GM18858 (cell line): ENCODE measurements at regions not wholly inside any gene's neighbourhood (a gene's known extent, or its start where the extent isn't known, plus 50 kb on each side); places are given as distances from the start of the nearest gene placed in this dataset.
"Not testable (repeated sequence)": the region's sequence is repeated elsewhere in the genome, so short reads cannot be mapped to it uniquely, and the experiment has no call there.

Experiments used
- ATAC-seq: cut with Tn5 transposase; IDR thresholded peaks from one replicate; pipeline ENCODE4 v1.9.1; 2021; ENCODE audit not compliant: unreplicated experiment

DNA sequence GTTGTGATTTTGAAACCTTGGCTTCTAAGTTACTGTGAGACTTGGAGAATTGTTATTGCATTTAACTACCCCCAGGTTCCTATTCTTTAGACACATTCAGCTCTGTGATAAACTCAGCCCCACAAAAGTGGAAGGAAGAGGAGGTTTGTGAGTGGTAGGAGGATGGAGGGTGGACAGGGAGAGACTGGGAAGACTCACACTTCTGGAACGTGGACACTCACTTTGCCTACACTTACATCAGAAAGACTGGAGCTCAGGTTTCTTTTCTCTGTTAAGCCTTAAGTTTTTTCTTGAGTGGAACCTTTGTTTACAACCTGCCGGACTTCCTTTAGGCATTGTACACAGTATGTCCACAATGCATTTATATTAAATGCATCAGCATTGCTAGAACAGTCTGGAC is 99.0 kb downstream of the AREG start:
- no peak for ATAC-seq

DNA sequence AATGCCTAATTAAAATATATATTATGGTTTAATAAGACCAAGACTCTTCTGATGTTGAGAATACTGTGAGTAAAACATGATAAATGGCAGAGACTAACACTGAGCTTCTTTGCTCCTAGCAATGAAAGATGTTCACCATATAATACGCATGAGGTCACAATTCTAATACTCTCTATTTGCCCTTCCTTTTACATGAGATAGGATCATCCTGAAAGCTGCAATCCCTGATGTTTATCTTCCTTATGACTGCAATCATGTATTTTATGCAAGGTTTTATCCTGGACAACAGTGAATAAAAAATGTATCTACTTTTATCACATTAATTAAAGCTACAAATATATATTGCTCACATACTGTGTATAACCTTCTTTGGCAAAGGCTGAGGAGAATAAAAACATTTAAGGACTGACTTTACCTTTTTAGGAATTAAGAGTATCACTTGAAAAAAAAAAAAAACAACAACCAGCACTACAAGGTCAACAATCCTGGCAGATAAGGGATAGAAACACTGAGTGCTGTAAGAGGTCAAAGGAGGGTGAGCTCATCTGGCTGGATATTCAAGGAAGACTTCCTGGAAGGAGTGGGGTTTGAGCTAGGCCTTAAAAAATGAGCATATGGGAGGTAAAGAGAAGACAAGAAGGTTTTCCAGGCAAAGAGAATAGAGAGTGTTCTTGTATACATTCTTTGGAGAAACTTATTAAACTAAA is 99.9 kb downstream of the AREG start:
- no peak for ATAC-seq

DNA sequence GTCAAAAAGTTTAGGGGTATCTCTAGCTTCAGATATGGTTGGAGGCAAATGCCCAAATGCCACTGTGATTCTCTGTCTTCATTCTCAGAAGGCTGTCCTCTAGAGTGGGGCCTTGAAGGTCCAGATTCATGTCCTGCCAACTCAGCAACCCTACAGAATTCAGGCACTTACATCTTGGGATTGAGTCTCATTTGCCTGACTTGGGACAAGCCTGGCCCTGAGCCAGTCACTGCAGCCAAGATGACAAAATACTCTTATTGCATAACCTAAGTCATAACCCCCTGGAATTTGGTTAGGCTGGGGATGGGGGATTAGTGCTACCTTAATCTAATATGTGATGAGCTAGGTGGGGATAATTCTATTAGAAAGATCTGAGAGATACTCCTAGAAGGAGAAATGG is 100.5 kb downstream of the AREG start:
- no peak for ATAC-seq

DNA sequence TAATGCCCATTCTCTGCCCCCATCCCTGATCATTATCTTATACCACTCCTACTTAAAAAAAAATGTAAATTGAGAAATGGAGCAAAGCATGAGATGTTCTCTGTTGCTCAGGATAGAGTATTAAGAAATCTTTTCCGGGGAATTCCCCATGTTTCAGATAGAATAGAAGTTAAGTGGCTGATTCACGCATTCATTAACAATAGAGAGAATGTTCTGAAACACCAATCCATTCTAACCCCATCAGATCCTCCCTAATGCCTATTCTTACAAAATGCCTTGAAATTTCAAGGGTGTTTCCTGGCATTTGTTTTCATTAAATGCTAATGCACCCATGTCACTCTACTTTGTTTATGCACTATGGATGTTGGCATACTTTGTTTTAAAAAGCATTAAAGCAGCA is 101.1 kb downstream of the AREG start:
- no peak for ATAC-seq

DNA sequence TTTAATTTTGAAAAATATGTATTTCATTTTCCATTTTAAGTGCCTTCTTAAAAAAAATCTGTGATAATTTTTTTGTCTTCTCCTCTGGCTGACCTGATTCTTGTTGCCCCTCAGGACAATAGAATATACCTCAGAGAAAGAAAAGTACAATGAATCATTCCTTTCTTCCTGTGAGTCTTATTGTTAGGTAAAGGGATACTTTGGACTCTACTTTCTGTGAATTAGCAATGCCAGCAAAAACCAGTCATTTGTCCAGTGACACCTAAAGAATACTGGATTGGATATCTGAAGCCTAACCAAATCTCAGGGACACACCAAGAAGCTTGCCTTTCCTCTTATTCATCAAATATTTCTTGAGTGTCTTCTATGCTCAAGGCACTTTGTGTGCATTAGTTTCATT is 102.1 kb downstream of the AREG start:
- no peak for ATAC-seq

DNA sequence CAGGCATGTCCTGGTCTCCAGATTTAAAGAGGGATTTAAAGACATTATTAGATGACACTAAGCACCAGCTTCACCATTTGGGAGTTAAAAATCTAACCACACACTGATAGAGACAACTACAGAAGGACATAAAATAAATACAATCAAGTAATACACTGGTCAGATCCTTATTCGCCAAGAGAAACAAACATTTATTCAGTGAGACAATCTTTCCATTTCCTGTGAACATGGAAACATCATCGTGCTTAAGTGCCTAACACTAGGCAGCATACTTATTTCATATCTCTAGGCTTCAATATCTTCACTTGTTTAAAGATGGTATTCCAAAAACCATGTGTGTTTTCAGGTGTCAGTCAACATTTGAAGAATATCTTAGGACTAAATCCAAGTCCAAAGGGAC is 103.6 kb downstream of the AREG start:
- ATAC-seq: no peak

DNA sequence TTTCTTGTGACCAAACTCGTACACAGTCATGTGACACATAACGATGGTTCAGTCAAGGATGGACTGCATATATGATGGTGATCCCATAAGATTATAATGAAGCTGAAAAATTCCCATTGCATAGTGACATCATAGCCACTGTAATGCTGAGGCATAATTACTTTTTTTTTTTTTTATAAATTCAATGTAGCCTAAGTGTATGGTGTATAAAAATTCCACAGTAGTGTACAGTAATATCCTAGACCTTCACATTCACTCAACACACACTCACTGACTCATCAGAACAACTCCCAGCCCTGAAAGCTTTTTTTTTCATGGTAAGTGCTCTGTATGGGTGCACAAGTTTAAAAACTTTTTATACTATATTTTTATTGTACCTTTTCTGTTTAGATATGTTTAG is 105.0 kb downstream of the AREG start:
- ATAC-seq: no peak

DNA sequence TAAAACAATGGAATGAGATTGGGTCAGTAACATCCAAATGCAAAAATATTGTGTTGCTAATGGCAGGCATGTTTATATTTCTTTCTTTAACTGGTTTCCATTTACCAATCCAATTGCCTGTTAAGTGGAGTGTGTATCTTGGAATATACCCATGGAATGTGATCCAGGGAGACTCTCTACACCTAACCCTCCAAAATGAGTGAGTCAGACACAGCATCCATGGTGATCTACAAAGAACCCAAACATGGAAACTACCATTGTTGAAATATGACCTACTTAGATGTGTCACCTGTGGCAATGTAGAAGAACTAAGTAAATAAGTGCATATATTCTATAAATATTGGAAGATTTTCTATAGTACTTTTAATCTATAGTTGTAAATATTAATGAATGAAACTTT is 110.3 kb downstream of the AREG start:
- ATAC-seq: no peak

DNA sequence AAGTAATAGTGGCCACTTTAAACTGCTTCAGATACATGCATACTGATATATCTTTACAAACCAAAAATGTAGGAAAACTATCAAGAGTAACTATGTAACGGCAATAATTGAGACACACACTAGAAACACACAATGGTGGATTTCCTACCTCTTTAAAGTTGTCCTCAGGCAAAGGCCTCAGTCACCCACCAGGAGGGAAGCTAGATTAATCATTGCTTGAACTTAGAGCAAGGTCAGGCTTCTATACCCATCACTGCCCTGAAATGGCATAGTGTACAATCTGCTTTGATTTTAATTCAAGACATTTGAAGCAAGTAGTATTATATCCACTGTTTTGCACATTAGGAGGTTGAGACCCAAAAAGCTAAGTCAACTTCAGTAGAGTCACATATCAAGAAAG is 110.9 kb downstream of the AREG start:
- ATAC-seq: no peak

DNA sequence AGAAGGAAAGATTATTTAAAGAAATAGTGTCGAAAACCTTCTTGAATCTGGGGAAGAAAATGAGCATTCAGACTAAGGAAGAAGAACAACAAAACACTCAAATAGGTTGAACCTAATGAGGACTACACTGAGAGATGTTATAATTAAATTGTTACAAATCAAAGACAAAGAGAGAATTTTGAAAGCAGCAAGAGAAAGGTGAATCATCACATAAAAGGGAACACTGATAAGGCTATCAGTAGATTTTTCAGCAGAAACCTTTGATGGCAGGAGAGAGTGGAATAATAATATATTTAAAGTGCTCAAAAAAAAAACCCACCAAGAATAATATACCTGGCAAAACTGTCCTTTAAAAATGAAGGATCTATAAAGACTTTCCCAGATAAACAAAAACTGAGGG is 114.9 kb downstream of the AREG start:
- ATAC-seq: no peak

DNA sequence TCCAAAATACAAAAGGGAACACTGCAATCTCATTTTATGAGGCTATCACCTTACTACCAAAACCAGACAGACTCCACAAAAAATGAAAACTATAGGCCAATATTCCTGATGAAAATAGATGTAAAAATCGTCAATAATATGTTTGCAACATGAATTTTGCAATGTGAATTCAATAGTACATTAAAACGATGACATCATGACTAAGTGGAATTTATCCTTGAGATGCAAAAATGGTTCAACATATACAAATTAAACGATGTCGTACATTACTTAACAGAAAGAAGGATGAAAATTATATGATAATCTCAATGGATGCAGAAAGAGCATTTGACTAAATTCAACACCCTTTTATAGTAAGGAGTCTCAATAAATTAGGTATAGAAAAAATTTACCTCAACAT is 123.0 kb downstream of the AREG start:
- no peak for ATAC-seq

DNA sequence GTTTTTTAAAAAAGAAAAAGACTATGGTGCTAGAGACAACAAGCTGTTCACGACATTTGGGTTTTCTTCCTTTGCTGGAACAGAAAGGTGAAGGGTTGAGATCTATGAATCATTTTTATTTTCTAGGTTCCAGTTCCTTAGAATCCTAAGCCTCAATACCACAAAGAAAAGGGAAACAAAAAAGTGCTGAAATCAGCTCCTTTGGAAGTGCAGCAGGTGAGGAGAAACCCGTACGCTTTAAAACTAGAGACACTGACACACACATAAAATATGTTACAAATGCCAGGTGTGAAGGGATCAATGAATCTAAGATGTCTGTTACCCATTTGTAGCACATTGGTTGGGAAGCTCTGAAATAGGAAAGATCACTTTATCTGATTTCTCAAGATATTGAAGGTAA is 125.2 kb downstream of the AREG start:
- no peak for ATAC-seq

DNA sequence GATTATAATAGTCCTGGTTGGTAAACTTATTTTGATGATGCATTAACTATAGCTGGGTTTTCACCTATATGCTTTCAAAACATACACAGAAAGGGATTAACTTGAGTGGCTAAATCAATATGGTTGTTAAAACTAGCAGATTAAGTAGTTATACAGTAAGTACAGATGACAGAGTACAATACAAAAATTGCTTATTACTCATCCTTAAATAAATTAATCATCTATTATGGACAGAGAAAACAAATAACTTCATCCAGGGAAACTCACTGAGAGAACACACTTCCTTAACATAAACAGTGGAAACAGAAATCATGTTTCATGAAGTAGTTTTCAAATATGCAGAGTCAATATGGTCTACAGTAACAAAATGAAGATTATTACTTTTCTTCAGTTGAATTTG is 133.4 kb downstream of the AREG start:
- no peak for ATAC-seq

DNA sequence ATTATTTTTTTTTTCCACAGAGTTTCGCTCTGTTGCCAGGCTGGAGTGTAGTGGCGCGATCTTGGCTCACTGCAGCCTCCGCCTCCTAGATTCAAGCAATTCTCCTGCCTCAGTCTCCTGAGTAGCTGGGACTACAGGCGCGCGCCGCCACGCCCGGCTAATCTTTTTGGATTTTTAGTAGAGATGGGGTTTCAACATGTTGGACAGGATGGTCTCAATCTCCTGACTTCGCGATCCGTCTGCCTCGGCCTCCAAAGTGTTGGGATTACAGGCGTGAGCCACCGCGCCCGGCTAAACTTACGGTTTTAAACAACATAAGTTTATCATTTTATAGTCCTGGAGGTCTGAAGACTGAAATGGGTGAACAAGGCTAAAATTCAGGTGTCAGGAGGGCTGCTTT is 133.9 kb downstream of the AREG start:
- not testable (repeated sequence) for ATAC-seq

DNA sequence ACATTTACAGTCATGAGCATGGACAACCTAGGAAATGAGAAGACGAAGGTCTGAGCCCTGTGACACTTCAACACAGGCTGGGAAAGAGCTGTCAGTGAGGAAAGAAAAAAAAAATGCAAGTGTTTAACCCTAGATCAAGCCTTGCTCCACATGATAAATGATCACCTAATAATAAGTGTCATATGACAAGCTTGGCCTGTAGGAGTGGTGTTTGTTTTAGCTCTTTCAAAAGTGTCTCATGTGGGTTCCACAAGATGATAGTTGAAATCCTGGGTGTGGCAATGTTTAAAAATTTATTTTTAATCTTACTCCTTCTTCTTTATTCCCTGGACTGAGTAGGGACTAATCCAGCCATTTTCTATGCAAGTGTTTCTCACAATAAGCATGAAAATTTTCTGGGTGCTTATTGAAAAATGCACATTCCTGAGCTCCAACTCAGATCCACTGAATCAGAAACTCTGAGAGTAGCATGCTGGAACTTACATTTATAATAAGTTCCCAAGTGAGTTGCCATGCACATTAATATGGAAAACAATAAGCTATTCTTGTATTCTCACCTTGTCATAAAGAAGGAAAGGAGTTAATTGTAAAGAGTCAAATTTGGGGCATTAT is 138.3 kb downstream of the AREG start:
- ATAC-seq: no peak

DNA sequence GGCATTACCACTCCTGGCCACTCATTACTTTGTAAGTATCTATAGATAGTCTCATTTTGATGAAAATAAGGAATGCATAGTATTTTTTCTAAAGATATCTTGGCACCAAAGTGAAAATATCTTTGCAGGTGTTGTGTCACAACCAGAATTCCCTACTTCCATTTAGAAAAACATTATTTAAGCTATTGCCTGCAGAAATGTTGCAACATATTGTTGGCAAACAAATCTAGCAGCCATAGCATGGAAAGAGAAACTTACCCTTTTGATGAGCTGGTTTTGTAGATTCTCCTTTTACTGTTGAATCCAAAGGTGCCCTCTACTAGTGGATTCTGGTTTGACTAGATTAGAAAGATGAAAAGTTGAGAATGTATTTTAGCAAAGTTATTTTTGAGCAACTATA is 138.8 kb downstream of the AREG start:
- ATAC-seq: no peak

DNA sequence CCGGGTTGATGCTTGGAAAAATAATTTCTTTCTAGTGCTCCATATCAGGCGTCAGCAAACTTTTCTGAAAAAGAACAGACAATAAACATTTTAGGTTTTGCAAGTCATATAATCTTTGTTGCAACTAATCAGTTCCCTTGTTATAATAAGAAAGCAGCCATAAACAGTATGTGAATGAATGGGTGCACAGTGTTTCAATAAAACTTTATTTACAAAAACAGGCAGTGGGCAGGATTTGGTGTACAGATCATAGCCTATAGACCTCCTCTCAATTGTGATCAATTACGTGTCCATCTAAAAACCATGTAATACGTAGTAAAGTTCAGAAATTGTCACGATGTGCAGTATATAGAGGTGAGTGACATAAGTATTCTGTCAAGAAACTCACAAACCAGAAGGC is 143.4 kb downstream of the AREG start:
- no peak for ATAC-seq

DNA sequence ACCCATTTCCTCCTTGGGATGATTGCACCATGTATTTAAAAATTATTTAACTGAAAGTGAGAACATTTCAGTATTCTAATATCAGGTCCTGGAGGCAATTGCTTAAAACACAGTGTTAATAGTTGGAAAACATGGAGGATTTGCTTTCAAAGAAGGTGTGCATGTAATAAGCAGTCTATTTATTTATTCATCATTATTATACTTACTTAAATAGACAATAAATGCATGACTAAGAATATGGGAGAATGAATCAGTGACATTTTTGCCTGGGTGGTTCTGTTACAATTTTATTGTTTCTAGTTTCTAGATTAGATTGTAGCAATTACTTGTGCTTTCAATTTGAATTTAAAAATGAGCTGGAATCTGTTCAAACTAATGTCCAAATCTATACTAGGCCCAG is 145.5 kb downstream of the AREG start:
- no peak for ATAC-seq

DNA sequence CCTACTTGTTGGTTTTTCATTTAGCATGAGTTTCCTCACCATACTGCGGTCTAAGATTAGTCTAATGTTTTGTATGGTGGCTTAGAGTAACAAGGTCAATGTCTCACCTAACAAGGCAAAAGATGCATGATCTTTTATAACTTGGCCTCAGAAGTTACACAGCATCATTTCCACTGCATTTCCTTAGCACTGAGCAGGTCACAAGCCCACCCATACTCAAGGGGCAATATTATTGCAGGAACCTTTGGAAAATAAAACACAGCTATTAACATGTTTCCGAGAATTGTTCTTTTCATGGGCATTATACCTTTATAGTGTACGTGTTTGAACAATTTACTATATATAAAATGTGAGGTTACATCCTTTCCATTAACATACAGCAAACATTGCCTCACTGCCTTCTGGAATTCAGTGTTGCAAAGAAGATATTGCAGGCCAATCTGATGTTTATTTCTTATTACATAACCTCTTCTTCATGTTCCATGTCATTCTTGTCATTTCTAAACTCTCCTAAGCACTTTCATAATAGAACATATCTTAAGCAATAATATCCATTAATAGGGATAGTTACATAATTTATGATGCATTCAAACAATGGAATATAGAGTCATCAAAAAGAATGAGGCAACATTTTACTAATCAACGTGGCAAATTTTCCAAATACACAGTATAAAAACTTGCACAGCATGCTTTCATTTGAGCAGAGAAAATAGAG is 153.8 kb downstream of the AREG start:
- no peak for ATAC-seq

DNA sequence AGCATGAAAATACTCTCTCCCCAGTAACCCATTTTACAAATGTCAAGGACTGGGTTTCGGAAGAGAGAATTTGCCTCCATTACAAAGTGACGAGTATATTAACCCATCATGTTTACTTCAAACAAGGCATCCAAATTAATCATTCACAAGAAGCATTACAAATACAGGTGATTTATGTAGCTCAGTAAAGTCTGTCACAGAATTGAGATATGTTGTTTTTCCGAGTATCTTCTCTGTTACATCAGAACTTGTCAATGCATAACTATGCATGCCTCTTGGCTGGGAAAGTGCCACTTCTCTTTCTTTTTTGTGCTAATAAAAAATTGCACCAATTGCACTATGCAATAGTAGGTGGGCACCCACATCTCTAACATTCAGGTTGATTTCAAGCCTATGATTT is 158.2 kb downstream of the AREG start:
- ATAC-seq: no peak

DNA sequence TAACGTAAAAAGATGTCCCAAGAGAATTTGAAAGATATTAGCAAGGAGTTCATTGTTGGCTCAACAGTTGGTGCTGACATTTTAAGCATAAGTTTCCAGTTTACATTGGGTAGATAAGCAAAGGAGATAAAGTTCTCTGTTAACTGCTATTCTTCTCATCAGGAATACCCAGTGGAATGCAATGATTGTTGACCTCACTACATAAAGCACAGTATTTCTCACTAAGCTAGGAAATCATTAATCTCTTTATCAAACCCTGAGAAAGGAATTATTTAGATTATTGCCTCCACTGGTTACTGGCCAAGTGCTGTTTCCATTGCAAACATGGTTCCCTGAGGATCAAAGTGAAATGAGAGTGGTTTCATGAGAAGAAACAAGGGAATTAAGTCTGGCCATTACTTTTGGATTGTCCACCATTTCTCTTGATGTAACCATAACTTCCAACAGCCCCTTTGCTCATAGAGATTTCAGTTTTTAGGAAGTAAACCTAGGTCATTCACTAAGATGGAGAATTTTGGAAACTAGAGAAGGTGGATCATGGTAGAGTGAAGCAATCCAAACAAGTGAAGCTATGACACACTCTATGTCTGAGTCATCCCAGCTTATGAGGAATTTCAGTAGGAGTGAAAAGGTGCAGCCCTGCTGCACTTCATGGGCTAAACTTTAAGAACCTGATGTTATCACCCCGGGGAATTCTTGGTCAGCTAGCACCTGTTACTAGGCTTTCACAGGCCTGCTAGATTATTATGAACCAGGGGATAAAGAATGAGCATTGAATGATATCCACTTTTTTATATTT is 163.4 kb downstream of the AREG start:
- ATAC-seq: no peak

DNA sequence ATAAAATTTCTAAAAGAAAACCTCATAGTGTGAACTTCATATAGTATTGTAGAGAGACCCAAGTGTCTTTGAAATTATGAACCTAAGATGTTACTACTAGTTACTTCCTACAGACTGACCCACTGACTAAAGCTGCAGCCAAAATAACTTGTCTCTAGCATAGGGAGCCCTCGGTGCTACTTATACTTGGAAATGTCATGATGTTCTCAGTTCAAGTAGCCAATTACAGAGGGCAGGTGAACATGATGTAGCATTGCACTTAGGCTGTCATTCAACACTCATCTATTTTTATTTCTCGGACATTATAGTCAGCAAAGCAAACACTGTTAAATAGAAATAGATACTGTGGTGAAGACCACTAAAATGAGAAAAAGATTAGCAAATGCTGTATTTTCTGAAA is 165.6 kb downstream of the AREG start:
- ATAC-seq: no peak
